Prostate gland (tissue), 2 donors: ENCODE measurements at regions not wholly inside any gene's neighbourhood (a gene's known extent, or its start where the extent isn't known, plus 50 kb on each side); places are given as distances from the start of the nearest gene placed in this dataset.
"Not testable (repeated sequence)": the region's sequence is repeated elsewhere in the genome, so short reads cannot be mapped to it uniquely, and the experiment has no call there.

Experiments used
- DNase-seq: peaks from one replicate; pipeline ENCODE4 v3.0.0-alpha.2; 2019; ENCODE audit warnings: low spot score
- H3K27ac ChIP-seq, 2 donors: fragments of 200-600 bp; sonication (generic); 2 replicates each; pipeline ENCODE4 v1.5.1; 2017 to 2019
- H3K27me3 ChIP-seq: fragments of 200-600 bp; sonication (generic); replicated peaks from 2 replicates; pipeline ENCODE4 v1.5.1; 2019; ENCODE audit not compliant: insufficient read depth
- H3K36me3 ChIP-seq, 2 donors: fragments of 200-600 bp; sonication (generic); 1 replicate in 1 of 2; 2 replicates in 1 of 2; pipeline versions ENCODE4 v1.5.1 to v1.8.1; 2017 to 2019
- H3K4me1 ChIP-seq: fragments of 200-600 bp; sonication (generic); replicated peaks from 2 replicates; pipeline ENCODE4 v1.5.1; 2019
- H3K4me3 ChIP-seq, 2 donors: fragments of 200-600 bp; sonication (generic); 2 replicates each; pipeline ENCODE4 v1.5.1; 2017 to 2019
- H3K9me3 ChIP-seq: fragments of 200-600 bp; sonication (generic); 2 replicates; pipeline ENCODE4 v1.5.1; 2017
- CTCF ChIP-seq, 4 experiments: fragments of 200-600 bp in 2 of 4; fragments of 450-650 bp in 2 of 4; sonication (generic) in 2 of 4; IDR thresholded peaks; 1 replicate in 3 of 4; 2 replicates in 1 of 4; pipeline ENCODE4 v1.5.1; 2016 to 2019; ENCODE audit warnings: antibody characterized with exemption in 4 of 4, mild to moderate bottlenecking in 2 of 4, moderate library complexity in 2 of 4
- POLR2A ChIP-seq: fragments of 450-650 bp; IDR thresholded peaks from one replicate; pipeline ENCODE4 v1.6.1; 2016; ENCODE audit warnings: antibody characterized with exemption, mild to moderate bottlenecking
- POLR2AphosphoS5 ChIP-seq: sonication (generic); formaldehyde crosslinking; IDR thresholded peaks from one replicate; pipeline ENCODE4 v1.6.1; 2017; ENCODE audit warnings: antibody characterized with exemption
- WGBS: methylation state at CpG from one replicate; pipeline ENCODE4 v1.1.5; 2018; 5-methylcytosine and 5-hydroxymethylcytosine counted together
- intact Hi-C: fragments of 100-400 bp; cut with DNase I; formaldehyde crosslinking; loops from one replicate; pipeline ENCODE4 v1.14.2; 2022

GRCh38 chr13:44833626-44834025 is 155.6 kb downstream of the NUFIP1 start:
- no peak for DNase-seq
- 82% methylated on average over 7 of the region's 7 CpGs for WGBS
- TF ChIP-seq POLR2A (no peak), CTCF (IDR thresholded peaks at IDR 0.05) (no peak), POLR2AphosphoS5 (no peak)
- H3K9me3 ChIP-seq, result no peaks in the 10 kb centered on the region
- H3K27me3 ChIP-seq, result no peaks in the 10 kb centered on the region
- H3K36me3 ChIP-seq, result no peaks in the 10 kb centered on the region
- intact Hi-C loops, result no loop called here
- H3K4me1 ChIP-seq, result no peaks in the 10 kb centered on the region
- H3K4me3 ChIP-seq, result no peak overlapping the region
- H3K27ac ChIP-seq, result no peak overlapping the region

- intact Hi-C loops, result no loop called here
- WGBS, result 65% methylated on average over 4 of the region's 4 CpGs
- Histone ChIP-seq H3K4me1 (no peaks in the 10 kb centered on the region), H3K27me3 (no peaks in the 10 kb centered on the region), H3K27ac (no peak overlapping the region), H3K4me3 (no peak overlapping the region), H3K9me3 (no peaks in the 10 kb centered on the region), H3K36me3 (no peaks in the 10 kb centered on the region)
- no peak for DNase-seq
- TF ChIP-seq POLR2A (no peak), POLR2AphosphoS5 (no peak), CTCF (IDR thresholded peaks at IDR 0.05) (no peak)
Measured at GRCh38 chr13:44833139-44833538, 156.1 kb downstream of the NUFIP1 start.

DNA sequence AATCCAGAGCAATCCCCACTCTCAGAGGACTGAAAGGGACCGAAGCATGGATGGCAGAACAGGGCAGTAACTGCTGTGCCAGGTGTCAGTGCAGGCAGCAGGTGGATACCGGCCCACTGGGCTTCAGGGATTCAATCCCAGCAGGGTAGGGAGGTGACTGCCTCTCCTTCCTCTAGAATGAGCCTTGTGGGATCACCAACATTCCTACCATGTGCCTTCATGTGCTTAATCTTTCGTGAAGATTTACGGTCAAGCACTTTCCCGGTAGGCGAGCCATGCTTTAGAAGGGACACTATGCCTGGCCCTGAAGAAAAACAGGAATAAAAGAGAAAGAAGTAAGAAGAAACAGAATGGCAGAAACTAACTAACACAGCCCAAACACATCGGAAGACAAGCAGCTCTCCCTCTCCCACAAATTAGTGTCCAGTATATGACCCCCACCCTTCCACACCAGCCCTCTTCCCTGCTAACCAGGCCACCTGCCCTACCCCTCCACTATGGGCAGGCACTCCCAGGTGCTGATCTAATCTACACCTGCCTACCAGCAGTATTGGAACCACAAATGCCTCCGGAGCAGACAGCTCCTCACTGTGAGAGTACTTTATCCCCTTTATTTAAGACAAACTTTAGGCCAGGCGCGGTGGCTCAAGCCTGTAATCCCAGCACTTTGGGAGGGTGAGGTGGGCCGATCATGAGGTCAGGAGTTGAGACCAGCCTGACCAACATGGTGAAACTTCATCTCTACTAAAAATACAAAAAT is 162.5 kb downstream of the NUFIP1 start:
- TF ChIP-seq POLR2A (no peak), POLR2AphosphoS5 (no peak), CTCF (IDR thresholded peaks at IDR 0.05) (no peak)
- WGBS, result 80% methylated on average over 11 of the region's 11 CpGs
- Histone ChIP-seq H3K4me1 (no peaks in the 10 kb centered on the region), H3K27ac (no peak overlapping the region), H3K4me3 (no peak overlapping the region), H3K9me3 (no peaks in the 10 kb centered on the region), H3K36me3 (no peaks in the 10 kb centered on the region), H3K27me3 (no peaks in the 10 kb centered on the region)
- intact Hi-C loops, result no loop called here
- DNase-seq, result no peak

DNA sequence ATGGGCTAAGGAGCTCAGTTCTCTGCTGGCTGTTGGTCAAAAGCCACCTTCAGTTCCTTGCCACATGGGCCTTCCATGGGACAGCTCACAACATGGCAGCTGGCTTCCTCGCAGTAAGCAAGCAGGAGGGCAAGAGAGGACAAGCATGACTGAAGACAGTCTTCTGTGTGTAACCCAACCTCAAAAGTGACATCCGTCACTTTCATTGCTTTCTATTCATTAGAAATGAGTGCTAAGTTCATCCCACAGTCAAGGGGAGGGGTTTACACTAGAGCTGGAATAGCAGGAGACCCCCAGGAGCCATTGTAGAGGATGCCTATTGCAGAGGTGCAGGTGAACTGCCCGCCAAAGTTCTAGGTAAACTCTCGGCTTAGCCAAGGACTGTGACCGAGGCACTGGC is 163.3 kb downstream of the NUFIP1 start:
- TF ChIP-seq POLR2A (no peak), POLR2AphosphoS5 (no peak), CTCF (IDR thresholded peaks at IDR 0.05) (no peak)
- WGBS, result 81% methylated on average over 5 of the region's 5 CpGs
- Histone ChIP-seq H3K9me3 (no peaks in the 10 kb centered on the region), H3K27ac (peak overlapping the region in 1 of 2 donors; percentile 24), H3K4me1 (no peaks in the 10 kb centered on the region), H3K4me3 (no peak overlapping the region), H3K27me3 (no peaks in the 10 kb centered on the region), H3K36me3 (no peaks in the 10 kb centered on the region)
- intact Hi-C loops, result no loop called here
- no peak for DNase-seq

- H3K4me1 ChIP-seq, H3K9me3 ChIP-seq, H3K27me3 ChIP-seq, H3K27ac ChIP-seq, H3K4me3 ChIP-seq, H3K36me3 ChIP-seq, DNase-seq, intact Hi-C loops: not testable (repeated sequence)
- 96% methylated on average over 7 of the region's 7 CpGs for WGBS
Measured at GRCh38 chr13:44823555-44823954, 165.7 kb downstream of the NUFIP1 start.
